ENCODE measurements at regions not wholly inside any gene's neighbourhood (a gene's known extent, or its start where the extent isn't known, plus 50 kb on each side); places are given as distances from the start of the nearest gene placed in this dataset.

- no peak overlapping the region for H3K4me3 ChIP-seq
- intact Hi-C loops (cut with DNase I): loop anchor here in 1 of 10 donors (5.0 kb wide), 1 partner anchor 346 kb away; no protein-coding TSS in a partner anchor
- no peak for DNase-seq
- 62 to 70% methylated on average over 7 of the region's 7 CpGs for WGBS, 2 donors
- TF ChIP-seq CTCF (IDR thresholded peaks at IDR 0.05): peak in 1 of 9 donors; percentile 15
- peaks cover 0 to 7% (median 0%) of the 10 kb centered on the region in 7 donors for H3K27me3 ChIP-seq
- H3K4me1 ChIP-seq: no peaks in the 10 kb centered on the region
- H3K9me3 ChIP-seq: no peaks in the 10 kb centered on the region
- no peak overlapping the region for H3K27ac ChIP-seq
- no peaks in the 10 kb centered on the region for H3K36me3 ChIP-seq
- no peak for ATAC-seq
These were observed 188.7 kb downstream of the TTC8 start for GRCh38 chr14:89013098-89013504.

- no peak overlapping the region for H3K27ac ChIP-seq
- no peak for TF ChIP-seq CTCF (IDR thresholded peaks at IDR 0.05)
- DNase-seq: no peak
- no peaks in the 10 kb centered on the region for H3K36me3 ChIP-seq
- peaks cover 0 to 12% (median 0%) of the 10 kb centered on the region in 7 donors for H3K27me3 ChIP-seq
- no peaks in the 10 kb centered on the region for H3K9me3 ChIP-seq
- H3K4me1 ChIP-seq: no peaks in the 10 kb centered on the region
- no peak for ATAC-seq
- WGBS, 2 donors: 63 to 67% methylated on average over 11 of the region's 11 CpGs
- H3K4me3 ChIP-seq: no peak overlapping the region
- intact Hi-C loops (cut with DNase I): loop anchor here in 1 of 10 donors (5.0 kb wide), 1 partner anchor 347 kb away; no protein-coding TSS in a partner anchor
These were observed 189.5 kb downstream of the TTC8 start for GRCh38 chr14:89013698-89014568.

DNA sequence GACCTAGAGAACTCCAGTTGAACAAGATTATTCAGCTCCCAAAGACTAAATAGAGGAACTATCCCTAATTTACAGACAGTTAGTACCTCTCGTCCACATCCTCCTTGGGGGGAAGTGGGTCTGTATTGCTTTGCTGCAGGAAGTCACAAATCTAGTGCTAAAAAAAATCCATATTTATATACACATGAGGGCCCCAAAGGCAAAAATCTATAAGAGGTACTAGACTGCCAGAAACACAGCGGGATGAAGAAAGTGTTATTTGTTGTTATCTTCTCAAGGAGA, 190.1 kb downstream of the TTC8 start:
- Histone ChIP-seq H3K36me3 (no peaks in the 10 kb centered on the region), H3K9me3 (no peaks in the 10 kb centered on the region), H3K27ac (no peak overlapping the region), H3K27me3 (peaks cover 0 to 15% (median 0%) of the 10 kb centered on the region in 7 donors), H3K4me1 (no peaks in the 10 kb centered on the region), H3K4me3 (no peak overlapping the region)
- ATAC-seq (no peak), DNase-seq (no peak)
- 58 to 65% methylated on average over 2 of the region's 2 CpGs for WGBS, 2 donors
- TF ChIP-seq CTCF (IDR thresholded peaks at IDR 0.05): no peak
- intact Hi-C loops (cut with DNase I): loop anchor here in 1 of 10 donors (5.0 kb wide), 1 partner anchor 347 kb away; no protein-coding TSS in a partner anchor

DNA sequence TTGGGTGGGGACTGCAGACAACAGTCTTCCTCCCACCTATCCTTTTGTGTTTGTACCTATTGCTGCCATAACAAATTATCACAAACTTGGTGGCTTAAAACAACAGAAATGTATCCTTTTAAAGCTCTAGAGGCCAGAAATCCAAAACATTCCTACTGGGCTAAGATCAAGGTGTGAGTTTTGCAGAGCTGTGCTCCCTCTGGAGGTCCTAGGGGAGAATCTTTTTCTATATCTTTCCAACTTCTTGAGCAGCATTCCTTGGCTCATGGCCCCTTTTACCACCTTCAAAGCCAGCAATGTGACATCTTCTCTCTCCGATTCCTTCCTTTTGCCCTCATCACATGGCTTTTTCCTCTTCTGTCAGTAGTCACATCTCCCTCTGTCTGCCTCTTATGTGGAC, 190.6 kb downstream of the TTC8 start:
- Histone ChIP-seq H3K4me1 (no peaks in the 10 kb centered on the region), H3K9me3 (no peaks in the 10 kb centered on the region), H3K27me3 (peaks cover 0 to 15% (median 0%) of the 10 kb centered on the region in 7 donors), H3K36me3 (no peaks in the 10 kb centered on the region), H3K4me3 (no peak overlapping the region), H3K27ac (no peak overlapping the region)
- ATAC-seq: no peak
- intact Hi-C loops (cut with DNase I): no loop called here
- no peak for TF ChIP-seq CTCF (IDR thresholded peaks at IDR 0.05)
- WGBS, 2 donors: 97 to 98% methylated on average over 1 of the region's 1 CpG
- no peak for DNase-seq

All from heart right ventricle (tissue), 16 donors.